KMS-11 (cell line): ENCODE measurements at regions not wholly inside any gene's neighbourhood (a gene's known extent, or its start where the extent isn't known, plus 50 kb on each side); places are given as distances from the start of the nearest gene placed in this dataset.

Experiments used
- H2AFZ ChIP-seq: fragments of 200-600 bp; sonication (generic); 2 replicates; pipeline ENCODE4 v1.6.1; 2016; ENCODE audit warnings: antibody characterized with exemption, mixed run types, low read depth
- H3K27ac ChIP-seq: fragments of 200-600 bp; sonication (generic); 2 replicates; pipeline ENCODE4 v1.6.1; 2016; ENCODE audit warnings: mild to moderate bottlenecking, mixed run types
- H3K27me3 ChIP-seq: fragments of 200-600 bp; sonication (generic); 2 replicates; pipeline ENCODE4 v1.6.1; 2017; ENCODE audit warnings: mild to moderate bottlenecking, low read depth, mixed run types, moderate library complexity; ENCODE audit not compliant: insufficient read depth
- H3K36me3 ChIP-seq: fragments of 200-600 bp; sonication (generic); 2 replicates; pipeline ENCODE4 v1.6.1; 2017; ENCODE audit warnings: mild to moderate bottlenecking, mixed run types; ENCODE audit not compliant: insufficient read depth
- H3K4me1 ChIP-seq: fragments of 200-600 bp; sonication (generic); 2 replicates; pipeline ENCODE4 v1.6.1; 2016; ENCODE audit warnings: mild to moderate bottlenecking, low read depth, mixed run types; ENCODE audit not compliant: poor library complexity, severe bottlenecking
- H3K4me2 ChIP-seq: fragments of 200-600 bp; sonication (generic); 2 replicates; pipeline ENCODE4 v1.7.0; 2016; ENCODE audit warnings: mild to moderate bottlenecking, mixed run types
- H3K4me3 ChIP-seq: fragments of 200-600 bp; sonication (generic); IDR thresholded peaks from 2 replicates; pipeline ENCODE4 v1.6.1; 2017; ENCODE audit warnings: low read depth, low read length, mixed read lengths; ENCODE audit not compliant: insufficient read depth
- H3K79me2 ChIP-seq: fragments of 200-600 bp; sonication (generic); 2 replicates; pipeline ENCODE4 v1.6.1; 2016; ENCODE audit warnings: low read depth, mixed run types; ENCODE audit not compliant: insufficient read depth
- H3K9ac ChIP-seq: fragments of 200-600 bp; sonication (generic); 2 replicates; pipeline ENCODE4 v1.6.1; 2016; ENCODE audit warnings: mild to moderate bottlenecking, mixed run types
- H4K20me1 ChIP-seq: fragments of 200-600 bp; sonication (generic); 2 replicates; pipeline ENCODE4 v1.6.1; 2016; ENCODE audit warnings: mild to moderate bottlenecking, mixed run types; ENCODE audit not compliant: insufficient read depth
- TF ChIP-seq, protein P1 (sequence below): fragments of 200-600 bp; sonication (generic); conservative IDR thresholded peaks from 2 replicates; pipeline ENCODE4 v1.6.1; 2017; ENCODE audit warnings: low read depth, mild to moderate bottlenecking, antibody characterized with exemption, low read length, moderate library complexity, mixed read lengths

DNA sequence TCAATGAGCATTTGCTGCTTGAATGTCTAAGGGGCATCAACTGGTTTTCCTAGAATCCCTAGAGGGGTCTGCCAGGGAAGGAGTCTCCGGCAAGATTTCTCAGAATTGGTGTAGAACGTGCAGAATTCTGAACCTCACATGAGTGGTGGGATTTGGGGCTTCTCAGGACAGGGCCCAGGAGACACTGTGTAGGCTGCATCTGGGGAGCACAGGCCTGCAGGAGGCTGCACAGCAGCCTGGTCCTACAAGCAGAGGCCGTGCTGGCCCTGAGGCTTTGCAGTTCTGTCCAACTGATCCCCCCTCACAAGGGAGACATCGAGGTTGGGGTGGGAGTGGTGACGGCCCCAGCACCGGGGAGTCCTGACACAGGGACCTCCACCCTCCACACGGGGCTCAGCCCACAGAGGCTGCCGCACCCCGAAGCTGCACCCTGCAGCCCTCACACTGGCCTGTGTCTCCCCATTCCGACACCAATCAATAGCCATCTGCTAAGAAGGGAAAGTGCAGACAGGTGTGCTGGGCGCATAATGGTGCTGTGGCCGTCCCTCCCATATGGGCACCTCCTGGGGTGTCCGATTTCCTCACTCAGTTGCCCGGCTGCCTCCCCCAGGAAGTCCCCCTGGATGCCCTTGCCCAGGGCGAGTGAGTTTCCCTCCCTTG is 688.1 kb downstream of the BRD1 start:
- Histone ChIP-seq H3K36me3 (no peaks in the 10 kb centered on the region), H3K9ac (no peak overlapping the region), H3K4me3 (no peak overlapping the region), H3K27ac (no peak overlapping the region), H3K27me3 (0 out of 2 replicates have a peak, but pooled peaks cover 3% of the 10 kb centered on the region), H3K4me2 (no peak overlapping the region), H2AFZ (no peak overlapping the region), H4K20me1 (no peaks in the 10 kb centered on the region), H3K79me2 (no peaks in the 10 kb centered on the region), H3K4me1 (no peaks in the 10 kb centered on the region)
- TF ChIP-seq, protein P1, sequence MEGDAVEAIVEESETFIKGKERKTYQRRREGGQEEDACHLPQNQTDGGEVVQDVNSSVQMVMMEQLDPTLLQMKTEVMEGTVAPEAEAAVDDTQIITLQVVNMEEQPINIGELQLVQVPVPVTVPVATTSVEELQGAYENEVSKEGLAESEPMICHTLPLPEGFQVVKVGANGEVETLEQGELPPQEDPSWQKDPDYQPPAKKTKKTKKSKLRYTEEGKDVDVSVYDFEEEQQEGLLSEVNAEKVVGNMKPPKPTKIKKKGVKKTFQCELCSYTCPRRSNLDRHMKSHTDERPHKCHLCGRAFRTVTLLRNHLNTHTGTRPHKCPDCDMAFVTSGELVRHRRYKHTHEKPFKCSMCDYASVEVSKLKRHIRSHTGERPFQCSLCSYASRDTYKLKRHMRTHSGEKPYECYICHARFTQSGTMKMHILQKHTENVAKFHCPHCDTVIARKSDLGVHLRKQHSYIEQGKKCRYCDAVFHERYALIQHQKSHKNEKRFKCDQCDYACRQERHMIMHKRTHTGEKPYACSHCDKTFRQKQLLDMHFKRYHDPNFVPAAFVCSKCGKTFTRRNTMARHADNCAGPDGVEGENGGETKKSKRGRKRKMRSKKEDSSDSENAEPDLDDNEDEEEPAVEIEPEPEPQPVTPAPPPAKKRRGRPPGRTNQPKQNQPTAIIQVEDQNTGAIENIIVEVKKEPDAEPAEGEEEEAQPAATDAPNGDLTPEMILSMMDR = no peak

DNA sequence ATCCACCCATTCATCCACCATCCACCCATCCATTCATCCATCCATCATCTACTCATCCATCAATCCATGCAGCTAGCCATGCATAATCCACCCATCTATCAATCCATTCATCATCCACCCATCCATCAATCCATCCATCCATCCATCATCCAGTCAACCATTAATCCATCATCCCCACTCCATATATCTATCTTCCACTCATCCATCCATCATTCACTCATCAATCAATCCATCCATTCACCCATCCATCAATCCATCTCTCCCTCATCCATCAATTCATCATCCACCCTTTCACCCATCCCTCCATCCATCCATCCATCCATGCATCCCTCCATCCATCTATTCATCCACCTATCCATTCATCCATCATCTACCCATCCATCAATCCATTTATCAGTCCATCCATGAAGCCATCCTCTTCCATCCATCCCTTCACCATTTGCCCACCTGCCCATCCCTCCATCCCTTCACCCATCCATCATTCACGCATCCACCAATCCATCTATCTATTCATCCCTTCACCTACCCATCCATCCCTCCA is 689.4 kb downstream of the BRD1 start:
- Histone ChIP-seq H3K4me2 (no peak overlapping the region), H3K36me3 (no peaks in the 10 kb centered on the region), H3K27ac (no peak overlapping the region), H3K4me1 (no peaks in the 10 kb centered on the region), H3K27me3 (0 out of 2 replicates have a peak, but pooled peaks cover 3% of the 10 kb centered on the region), H3K4me3 (no peak overlapping the region), H3K79me2 (no peaks in the 10 kb centered on the region), H3K9ac (no peak overlapping the region), H4K20me1 (no peaks in the 10 kb centered on the region), H2AFZ (no peak overlapping the region)
- TF ChIP-seq, protein P1 = no peak

DNA sequence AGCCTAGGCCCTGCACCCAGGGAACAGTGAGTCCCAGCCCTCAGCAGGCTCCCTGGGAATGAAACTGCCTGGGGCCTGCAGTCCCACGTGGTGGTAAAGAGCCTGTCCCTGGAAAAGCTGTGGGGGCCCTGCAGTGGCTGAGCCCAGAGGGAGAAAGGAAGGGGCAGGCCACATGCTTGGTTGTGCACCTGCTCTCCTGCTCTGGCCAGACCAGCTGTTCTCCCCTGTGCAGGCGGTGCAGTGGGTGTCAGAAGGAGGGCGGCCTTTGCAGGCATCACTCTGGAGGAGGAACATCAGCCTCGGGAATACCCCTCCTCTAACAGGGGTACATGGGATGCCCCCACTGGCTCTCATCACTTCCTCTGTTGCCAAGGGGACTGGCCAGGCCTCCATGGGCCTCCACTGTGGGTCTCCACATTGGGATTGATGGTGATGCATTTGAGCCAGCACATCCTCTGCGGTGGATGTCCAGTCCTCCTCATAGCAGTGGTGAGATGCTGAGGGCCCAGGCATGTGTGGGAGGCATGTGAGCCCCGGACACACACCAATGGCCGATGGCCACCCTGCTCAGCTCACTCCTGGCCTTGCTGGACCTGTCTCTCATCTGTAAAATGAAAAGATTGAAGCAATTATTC is 690.4 kb downstream of the BRD1 start:
- Histone ChIP-seq H3K4me1 (no peaks in the 10 kb centered on the region), H3K27me3 (0 out of 2 replicates have a peak, but pooled peaks cover 3% of the 10 kb centered on the region), H3K4me3 (no peak overlapping the region), H3K9ac (no peak overlapping the region), H4K20me1 (no peaks in the 10 kb centered on the region), H2AFZ (no peak overlapping the region), H3K4me2 (no peak overlapping the region), H3K27ac (no peak overlapping the region), H3K36me3 (no peaks in the 10 kb centered on the region), H3K79me2 (no peaks in the 10 kb centered on the region)
- TF ChIP-seq, protein P1 = no peak

DNA sequence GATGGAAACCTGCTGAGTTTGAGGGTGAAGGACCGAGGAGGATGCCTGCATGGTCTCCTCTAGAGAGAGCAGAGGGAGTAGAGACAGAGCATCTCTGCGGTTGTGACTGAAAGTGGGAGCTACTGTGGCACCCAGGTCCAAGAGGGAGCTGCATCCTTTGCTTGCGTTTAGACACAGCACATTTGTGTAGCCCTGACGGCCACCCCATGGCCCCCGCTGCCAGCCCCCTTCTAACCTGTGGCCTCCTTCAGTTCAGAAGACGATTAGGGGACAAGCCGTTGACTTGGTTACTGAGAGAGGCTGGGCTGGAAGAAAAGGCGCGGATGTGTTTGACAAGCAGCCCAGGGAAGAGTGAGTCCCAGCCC is 690.9 kb downstream of the BRD1 start:
- Histone ChIP-seq H2AFZ (no peak overlapping the region), H3K4me2 (no peak overlapping the region), H3K79me2 (no peaks in the 10 kb centered on the region), H3K36me3 (no peaks in the 10 kb centered on the region), H3K9ac (no peak overlapping the region), H3K4me1 (no peaks in the 10 kb centered on the region), H4K20me1 (no peaks in the 10 kb centered on the region), H3K27ac (no peak overlapping the region), H3K4me3 (no peak overlapping the region), H3K27me3 (0 out of 2 replicates have a peak, but pooled peaks cover 3% of the 10 kb centered on the region)
- TF ChIP-seq, protein P1 = no peak
